GM18858 (cell line): ENCODE measurements at regions not wholly inside any gene's neighbourhood (a gene's known extent, or its start where the extent isn't known, plus 50 kb on each side); places are given as distances from the start of the nearest gene placed in this dataset.

Experiments used
- ATAC-seq: cut with Tn5 transposase; IDR thresholded peaks from one replicate; pipeline ENCODE4 v1.9.1; 2021; ENCODE audit not compliant: unreplicated experiment

- no peak for ATAC-seq
Observed at GRCh38 chr3:65044401-65044800, 356.6 kb upstream of the ADAMTS9 start.

GRCh38 chr3:65042675-65043074 lies 354.9 kb upstream of the ADAMTS9 start:
- no peak for ATAC-seq

GRCh38 chr3:65039754-65040210 lies 352.0 kb upstream of the ADAMTS9 start:
- no peak for ATAC-seq

GRCh38 chr3:65037861-65038260 lies 350.1 kb upstream of the ADAMTS9 start:
- no peak for ATAC-seq

- no peak for ATAC-seq
Observed at GRCh38 chr3:65035246-65035645, 347.4 kb upstream of the ADAMTS9 start.

DNA sequence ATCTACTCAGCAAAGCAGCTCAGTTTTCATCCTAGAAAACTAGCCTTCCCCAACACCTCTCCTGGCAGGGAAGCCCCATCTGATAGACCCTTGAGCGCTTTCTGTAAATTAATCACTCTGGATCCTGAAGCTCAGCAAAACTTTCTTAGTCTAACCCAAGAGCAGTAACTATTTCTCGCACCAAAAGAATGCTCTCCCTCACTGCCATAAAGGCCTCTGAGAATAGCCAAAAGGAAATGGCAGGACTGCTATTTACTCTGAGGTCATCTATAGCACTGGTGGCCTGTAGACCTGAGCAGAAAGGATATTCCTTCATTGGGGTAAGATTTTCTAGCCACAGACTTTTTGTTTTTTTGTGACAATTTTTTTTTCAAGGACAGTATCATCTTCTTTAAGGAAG lies 345.8 kb upstream of the ADAMTS9 start:
- no peak for ATAC-seq

GRCh38 chr3:65030847-65031463 lies 343.2 kb upstream of the ADAMTS9 start:
- ATAC-seq: no peak

- no peak for ATAC-seq
Observed at GRCh38 chr3:65030014-65030627, 342.3 kb upstream of the ADAMTS9 start.

- ATAC-seq: no peak
Observed at GRCh38 chr3:65029130-65029529, 341.3 kb upstream of the ADAMTS9 start.

GRCh38 chr3:65028024-65028423 lies 340.2 kb upstream of the ADAMTS9 start:
- ATAC-seq: no peak

DNA sequence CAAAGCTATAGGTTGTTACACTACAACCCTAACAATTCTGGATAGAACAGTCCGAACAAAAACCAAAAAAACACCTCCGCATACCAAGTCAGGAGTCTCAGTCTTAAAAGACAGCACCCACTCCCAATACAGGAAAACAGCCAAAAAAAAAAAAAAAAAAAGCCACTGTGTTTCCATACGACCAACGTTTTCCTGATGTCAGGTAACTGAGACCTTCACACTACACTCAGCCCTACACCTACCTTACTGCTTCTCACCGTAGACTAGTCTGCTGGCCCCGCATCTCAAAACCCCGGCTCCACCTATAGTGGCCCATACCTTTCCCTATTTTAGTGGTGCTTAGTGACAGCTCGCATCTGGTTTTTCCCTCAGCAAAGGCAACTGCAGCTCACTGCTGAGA lies 339.5 kb upstream of the ADAMTS9 start:
- no peak for ATAC-seq

GRCh38 chr3:65026151-65026550 lies 338.4 kb upstream of the ADAMTS9 start:
- no peak for ATAC-seq

DNA sequence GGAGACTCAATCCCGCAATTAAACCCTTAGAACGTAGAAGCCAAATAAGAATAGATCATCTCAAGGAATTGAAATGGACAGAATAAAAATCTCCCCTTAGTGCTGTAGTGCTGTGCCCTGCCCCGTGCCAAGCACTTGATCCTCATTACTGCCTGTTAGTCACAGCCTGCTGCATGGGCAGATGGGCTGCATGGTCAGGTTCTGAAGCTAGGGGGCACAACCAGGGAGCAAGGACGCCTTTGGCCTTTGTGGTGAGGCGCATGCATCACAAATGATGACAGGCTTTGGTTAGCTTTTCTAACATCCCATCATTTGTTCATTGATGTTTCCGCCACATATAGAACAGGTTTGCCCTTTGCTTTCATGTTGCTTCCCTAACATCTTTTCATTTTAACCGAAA lies 336.3 kb upstream of the ADAMTS9 start:
- no peak for ATAC-seq

DNA sequence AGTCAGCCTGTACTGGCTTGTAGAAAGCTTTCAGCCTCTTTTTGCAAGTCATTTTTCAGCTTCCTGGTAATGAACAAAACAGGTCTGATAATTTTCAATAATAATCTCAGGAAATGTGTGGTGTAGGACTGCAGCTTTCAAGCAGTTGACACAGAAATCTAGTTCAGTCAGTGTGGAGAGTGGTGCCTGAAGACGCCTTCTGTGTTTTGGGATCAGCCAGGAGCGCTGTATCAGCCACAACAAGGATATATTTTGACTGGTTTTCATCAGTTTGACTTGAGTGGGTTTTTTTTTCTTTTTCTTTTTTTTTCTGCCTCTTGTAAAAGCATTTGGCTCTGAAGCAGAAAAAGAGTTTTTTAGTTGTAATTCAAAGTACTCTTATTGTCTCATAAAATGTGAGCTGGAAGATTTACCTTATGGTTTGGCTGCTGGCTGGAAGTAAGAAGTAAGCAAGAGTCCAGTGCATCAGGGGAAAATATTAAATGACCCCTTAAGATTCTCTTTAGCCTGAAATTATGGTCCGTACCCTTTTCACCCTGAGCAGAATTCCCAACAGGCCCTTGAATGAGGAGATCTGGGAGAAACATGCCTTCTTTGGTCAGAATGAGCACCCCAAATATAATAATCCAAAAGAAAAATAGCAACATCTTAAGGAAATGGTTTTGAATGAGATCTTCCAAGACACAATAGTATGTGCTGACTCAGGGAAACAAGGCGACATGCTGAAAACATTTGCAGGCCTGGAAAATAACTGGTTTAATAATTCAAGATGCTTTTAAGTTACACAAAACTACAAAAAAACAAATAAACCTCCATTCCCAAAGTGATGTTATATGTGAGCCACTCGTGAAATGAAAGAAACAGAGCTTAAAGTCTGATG lies 332.7 kb upstream of the ADAMTS9 start:
- ATAC-seq: no peak

DNA sequence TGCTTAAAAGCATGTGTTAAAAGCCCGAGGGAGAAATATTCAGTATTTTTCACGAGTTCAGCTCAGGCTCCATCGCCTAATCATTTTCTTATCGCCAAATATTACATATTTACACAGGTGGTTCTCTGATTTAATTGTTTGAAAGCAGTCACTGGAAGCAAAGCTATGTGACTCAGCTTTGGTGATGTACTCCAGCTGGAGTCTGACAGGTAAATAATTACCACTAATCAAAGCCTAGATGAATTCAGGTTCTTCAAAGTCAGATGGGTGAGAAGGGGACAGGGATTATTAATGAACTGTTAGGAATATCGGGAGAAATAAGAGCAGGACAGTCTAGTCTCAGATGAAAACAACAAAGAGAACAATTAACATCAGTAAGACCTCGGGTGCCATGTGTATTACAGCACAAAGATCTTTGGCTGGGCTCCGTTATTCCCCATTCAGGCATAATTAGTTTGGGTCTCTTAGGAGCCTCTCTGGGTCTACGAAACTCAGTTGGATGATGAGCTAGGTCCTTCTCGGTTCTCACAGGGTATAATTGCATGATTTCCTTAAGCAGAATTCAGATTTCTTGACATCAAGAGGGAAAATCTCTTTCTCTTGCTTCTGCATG lies 331.7 kb upstream of the ADAMTS9 start:
- no peak for ATAC-seq

DNA sequence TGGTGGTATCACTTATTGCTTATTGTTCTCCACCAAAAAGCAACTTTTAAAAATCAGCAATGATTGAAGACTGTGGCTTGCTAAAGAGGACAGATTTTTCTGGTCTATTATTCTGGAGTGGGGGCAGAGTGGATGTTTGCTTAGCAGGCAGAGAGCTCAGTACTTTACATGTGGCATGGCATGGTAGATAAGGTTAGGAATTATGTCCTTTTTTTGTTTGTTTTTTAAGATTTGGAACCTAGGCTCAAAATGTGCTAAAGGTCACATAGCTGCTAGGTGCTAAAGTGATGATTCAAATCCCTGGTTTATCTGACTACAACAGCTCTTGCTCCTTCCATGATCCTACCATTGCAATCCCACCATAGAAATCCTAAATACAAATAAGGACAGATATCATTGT lies 331.0 kb upstream of the ADAMTS9 start:
- no peak for ATAC-seq

GRCh38 chr3:65017359-65017758 lies 329.6 kb upstream of the ADAMTS9 start:
- ATAC-seq: no peak

DNA sequence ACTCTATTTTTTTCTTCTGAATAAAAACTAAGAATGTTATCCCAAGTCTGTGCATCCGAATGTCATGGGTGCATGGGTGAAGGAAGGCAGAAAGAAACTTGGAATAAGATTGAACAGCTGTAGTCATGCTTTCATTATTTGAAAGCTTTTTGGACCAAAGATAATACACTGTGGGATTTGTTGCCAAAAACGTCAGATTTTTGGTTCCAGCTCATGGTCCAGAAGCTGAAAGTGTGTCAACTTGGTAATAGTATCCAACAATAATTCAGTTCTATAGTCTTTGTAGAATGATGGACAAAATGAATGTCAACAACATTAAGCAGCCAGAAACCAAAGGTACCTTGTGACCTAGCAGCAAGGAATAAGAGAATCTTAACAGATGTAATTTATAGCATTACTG lies 327.9 kb upstream of the ADAMTS9 start:
- no peak for ATAC-seq

DNA sequence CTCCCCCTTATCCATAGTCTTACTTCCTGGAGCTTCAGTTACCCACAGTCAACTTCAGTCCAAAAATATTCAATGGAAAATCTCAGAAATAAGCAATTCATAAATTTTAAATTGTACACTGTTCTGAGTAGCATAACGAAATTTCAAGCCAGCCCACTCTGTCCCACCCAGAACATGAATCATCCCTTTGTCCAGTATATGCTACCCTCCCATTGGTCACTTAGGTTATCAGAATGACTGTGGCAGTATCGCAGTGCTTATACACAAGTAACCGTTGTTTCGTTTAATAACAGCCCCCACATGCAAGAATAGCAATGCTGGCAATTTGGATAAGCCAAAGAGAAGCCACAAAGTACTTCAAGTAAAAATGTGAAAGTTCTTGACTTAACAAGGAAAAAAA lies 325.3 kb upstream of the ADAMTS9 start:
- ATAC-seq: no peak

DNA sequence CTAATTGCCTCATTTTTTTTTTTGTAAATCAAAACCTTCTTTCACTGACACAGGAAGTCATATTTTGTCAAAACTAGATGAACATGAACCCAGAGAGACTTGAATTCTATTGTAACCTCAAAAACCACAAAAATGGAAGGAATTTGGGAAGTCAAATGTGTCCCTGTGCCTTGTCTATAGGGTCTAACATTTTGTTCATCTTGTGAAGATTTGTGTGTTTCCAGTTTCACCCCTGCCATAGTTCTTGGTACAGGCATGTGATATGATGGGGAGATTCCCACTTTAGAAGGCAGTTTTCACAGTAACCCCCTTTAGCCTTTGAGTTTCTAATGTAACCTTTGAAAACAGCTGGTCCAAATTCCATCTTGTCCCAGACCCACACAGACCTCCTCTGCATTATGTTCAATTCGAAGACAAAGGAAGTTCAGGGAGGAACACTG lies 318.5 kb upstream of the ADAMTS9 start:
- no peak for ATAC-seq

DNA sequence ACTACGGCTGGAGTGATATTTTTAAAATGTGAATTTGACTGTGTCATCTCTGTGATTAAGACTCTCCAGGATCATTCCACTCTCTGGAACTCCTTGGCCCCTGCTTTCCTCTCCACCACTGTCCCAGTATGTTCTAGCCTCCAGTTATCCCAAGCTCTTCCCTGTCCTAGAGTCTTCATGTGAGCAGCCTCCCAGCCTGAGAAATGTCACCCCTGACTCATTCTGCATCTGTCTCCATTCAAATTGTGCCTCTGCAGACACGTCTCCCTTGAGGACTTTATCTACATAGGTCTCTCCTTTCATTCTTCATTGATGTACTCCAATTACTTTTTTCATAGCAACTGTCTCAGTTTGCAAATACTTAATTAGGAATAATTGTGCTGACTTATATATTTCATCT lies 317.7 kb upstream of the ADAMTS9 start:
- no peak for ATAC-seq
